GM04503 (cell line): ENCODE measurements at regions not wholly inside any gene's neighbourhood (a gene's known extent, or its start where the extent isn't known, plus 50 kb on each side); places are given as distances from the start of the nearest gene placed in this dataset.

Source experiments
- DNase-seq: peaks from one replicate; pipeline ENCODE4 v3.0.0-alpha.2; 2012; ENCODE audit warnings: low read depth

GRCh38 chr13:107202371-107203023 is 634.6 kb upstream of the ARGLU1 start:
- no peak for DNase-seq

GRCh38 chr13:107200491-107200890 is 632.6 kb upstream of the ARGLU1 start:
- no peak for DNase-seq

- no peak for DNase-seq
Observed at GRCh38 chr13:107192289-107192688, 624.4 kb upstream of the ARGLU1 start.

- DNase-seq = no peak
Observed at GRCh38 chr13:107190065-107190464, 622.1 kb upstream of the ARGLU1 start.

- no peak for DNase-seq
Observed at GRCh38 chr13:107185889-107186288, 618.0 kb upstream of the ARGLU1 start.

- DNase-seq = no peak
Observed at GRCh38 chr13:107170270-107170931, 602.5 kb upstream of the ARGLU1 start.

- peak; percentile 7 for DNase-seq
Observed at GRCh38 chr13:107157271-107157670, 589.3 kb upstream of the ARGLU1 start.

GRCh38 chr13:107144432-107144831 is 576.5 kb upstream of the ARGLU1 start:
- no peak for DNase-seq

- no peak for DNase-seq
Observed at GRCh38 chr13:107141767-107142166, 573.8 kb upstream of the ARGLU1 start.

- no peak for DNase-seq
Observed at GRCh38 chr13:107139006-107139405, 571.1 kb upstream of the ARGLU1 start.

GRCh38 chr13:107138486-107138885 is 570.5 kb upstream of the ARGLU1 start:
- no peak for DNase-seq

GRCh38 chr13:107133950-107134349 is 566.0 kb upstream of the ARGLU1 start:
- DNase-seq = no peak

- DNase-seq = no peak
Observed at GRCh38 chr13:107130566-107130965, 562.6 kb upstream of the ARGLU1 start.

GRCh38 chr13:107124730-107125129 is 556.8 kb upstream of the ARGLU1 start:
- no peak for DNase-seq

GRCh38 chr13:107124129-107124718 is 556.3 kb upstream of the ARGLU1 start:
- DNase-seq = no peak

- DNase-seq = no peak
Observed at GRCh38 chr13:107121793-107122192, 553.9 kb upstream of the ARGLU1 start.

- no peak for DNase-seq
Observed at GRCh38 chr13:107119989-107120881, 552.3 kb upstream of the ARGLU1 start.

GRCh38 chr13:107118506-107118905 is 550.6 kb upstream of the ARGLU1 start:
- no peak for DNase-seq

GRCh38 chr13:107117327-107118012 is 549.5 kb upstream of the ARGLU1 start:
- no peak for DNase-seq

GRCh38 chr13:107113387-107113786 is 545.5 kb upstream of the ARGLU1 start:
- DNase-seq = no peak

GRCh38 chr13:107111248-107111647 is 543.3 kb upstream of the ARGLU1 start:
- no peak for DNase-seq

GRCh38 chr13:107104631-107105030 is 536.7 kb upstream of the ARGLU1 start:
- no peak for DNase-seq
